ENCODE measurements at regions not wholly inside any gene's neighbourhood (a gene's known extent, or its start where the extent isn't known, plus 50 kb on each side); places are given as distances from the start of the nearest gene placed in this dataset.
"Not testable (repeated sequence)": the region's sequence is repeated elsewhere in the genome, so short reads cannot be mapped to it uniquely, and the experiment has no call there.

DNA sequence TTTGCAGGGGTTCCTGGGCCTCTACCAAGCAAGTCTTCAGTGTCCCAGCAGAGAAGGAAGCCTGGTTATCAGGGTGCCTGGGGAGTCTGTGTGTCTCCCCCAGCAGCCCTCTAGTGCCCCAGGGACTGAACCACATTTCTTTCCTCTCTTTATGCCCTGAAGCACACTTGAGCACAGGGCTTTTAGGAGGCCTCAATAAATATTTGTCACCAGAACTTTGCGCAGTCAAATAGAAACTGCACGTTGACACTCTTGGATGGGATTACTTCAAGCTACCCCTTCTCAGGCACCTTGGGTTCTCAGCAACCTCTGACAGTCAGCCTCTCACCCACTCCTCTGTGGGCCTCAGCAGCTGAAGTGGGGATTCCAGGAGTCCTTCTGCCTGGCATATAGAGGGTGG lies 226.6 kb upstream of the HES1 start:
- no peak for DNase-seq

DNA sequence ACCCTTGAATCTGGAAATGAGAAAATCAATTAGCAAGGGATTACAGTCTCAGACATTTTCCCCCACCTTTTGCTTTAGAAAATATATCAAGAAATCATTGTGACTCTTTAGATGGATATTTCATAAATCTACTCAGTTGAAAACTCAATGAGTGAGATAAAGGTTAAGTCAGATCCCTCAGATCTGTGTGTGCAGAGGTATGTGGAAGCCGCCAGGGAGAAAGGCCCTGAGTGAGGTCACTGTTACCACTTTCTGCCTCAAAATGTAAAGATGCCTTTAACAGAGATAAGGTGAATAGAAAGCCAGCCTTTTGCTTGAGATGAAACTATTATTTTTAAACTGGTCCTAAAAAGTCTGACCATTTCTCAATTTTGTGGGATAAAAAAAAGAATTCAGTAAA lies 225.6 kb upstream of the HES1 start:
- no peak for DNase-seq

DNA sequence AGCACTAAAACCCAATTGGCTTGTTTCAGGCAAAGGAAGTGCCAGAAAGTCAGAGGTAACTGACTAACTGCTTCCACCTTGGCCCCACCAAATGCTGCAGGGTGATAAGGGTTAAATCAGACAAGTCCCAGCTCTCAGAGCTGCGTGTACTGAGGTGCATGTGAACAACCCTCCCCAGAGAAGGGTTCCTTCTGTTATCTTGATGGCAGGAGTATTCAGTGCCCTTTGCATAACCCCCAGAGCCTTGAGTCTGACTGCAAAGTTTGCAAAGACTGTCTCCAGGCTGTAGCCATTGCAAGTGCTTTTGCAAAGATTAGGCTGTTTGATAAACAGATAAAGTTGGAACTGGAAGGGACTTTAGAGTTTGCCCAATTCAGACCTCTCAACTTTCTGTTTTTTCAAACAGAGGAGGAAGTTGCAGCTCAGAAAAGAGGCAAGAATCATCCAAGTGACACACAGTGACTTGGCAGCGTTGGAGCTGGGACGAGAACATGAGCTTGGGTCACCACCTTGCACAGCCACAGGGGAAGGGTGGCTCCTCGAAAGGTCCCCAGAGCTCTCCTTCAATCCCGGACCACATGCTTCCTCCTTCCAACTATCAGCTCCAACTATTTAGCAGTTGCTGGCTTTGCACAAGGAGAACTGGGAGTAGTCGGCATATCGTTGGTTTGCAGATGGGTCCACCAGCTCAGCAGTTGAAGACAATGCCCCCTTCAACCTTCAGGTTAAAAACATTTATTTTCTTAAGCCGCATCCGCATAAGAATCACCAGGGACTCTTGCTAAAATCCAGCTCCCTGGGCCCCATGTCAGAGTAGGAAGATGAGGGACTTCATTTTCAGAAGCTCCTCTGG lies 224.8 kb upstream of the HES1 start:
- DNase-seq: no peak

DNA sequence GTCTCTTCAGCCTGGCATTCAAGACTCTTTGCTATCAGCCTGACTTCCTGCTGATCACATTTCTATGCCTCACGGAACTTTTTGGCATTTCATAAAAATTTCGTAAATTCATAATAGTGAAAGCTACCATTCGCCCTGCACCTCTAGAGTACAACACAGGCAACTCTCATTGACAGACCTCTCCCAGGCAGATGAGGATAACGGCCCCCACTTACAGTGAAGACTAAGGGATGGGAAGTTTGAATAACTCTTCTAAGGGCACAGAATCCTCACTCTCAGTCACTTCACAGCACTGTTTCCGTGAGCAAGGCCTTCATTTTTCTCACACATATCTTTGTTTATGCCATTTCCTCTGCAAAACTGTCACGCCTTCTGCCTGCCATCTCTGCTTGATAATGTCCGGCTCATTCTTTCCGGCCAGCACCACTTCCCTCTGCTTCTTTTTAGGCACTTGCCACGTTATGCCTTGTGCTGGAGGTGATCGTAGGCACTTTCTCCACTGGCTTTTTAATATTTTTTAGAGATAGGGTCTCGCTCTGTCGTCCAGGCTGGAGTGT lies 224.1 kb upstream of the HES1 start:
- DNase-seq: no peak

DNA sequence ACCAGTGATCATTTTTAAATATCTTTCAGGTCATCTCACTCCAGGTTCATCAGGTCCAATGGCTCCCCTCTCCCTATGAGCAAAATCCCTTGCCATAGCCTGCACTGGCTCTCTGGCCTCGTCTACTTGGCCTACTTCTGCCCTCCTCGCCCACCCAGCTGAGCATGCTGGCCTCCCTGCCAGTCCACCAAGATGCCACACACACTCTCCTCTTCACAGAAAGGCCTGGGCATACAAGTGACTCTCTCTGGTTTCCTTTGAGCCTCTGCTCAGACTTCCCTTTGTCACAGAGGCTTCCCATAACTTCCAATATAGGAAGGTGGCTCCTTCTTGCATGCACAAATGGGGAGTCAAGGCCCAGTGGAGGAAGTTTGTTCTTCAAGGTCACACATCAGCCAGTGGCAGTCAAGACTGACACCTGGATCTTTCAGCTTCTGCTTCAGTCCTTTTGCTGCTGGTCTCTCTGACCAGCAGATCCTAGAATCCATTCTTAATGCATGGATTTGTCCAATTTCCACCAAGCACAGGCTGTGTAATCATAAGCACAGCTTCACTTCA lies 223.2 kb upstream of the HES1 start:
- no peak for DNase-seq

DNA sequence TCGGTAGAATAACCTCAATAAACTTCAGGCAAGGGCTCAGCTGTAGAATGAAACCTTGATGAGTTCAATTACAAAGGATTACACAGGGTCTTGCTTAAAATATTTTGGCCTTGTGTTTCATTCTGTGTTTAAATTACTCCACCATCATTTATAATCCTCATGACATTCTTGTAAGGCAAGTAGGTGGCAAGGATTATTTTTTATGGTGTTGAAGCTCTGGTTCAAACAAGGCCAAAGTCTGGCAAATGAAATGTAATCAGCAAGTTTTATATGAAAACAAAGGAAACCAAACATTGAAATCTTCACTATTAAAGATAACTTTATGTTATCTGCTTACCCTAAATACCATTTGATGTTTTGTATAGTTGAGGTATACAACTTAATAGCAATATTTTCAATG lies 221.3 kb upstream of the HES1 start:
- no peak for DNase-seq

DNA sequence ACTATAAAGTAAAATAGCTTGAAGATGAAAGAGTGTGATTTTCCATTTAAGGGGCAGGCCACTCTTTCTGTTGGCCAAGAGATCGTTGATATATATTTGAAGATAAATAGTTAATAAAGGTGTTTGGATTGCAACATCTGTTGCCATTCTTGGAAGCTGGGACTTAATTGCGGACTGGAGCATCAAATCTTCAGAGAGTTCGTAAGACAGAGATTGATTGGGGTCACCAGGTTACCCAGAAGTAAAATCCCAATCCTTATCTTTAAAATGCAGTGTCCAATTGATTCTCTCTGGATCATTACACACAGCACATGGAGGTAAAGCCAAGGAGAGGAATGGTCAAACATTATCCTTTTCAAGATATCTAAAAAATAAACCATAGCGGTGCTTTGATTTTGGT lies 220.8 kb upstream of the HES1 start:
- no peak for DNase-seq

DNA sequence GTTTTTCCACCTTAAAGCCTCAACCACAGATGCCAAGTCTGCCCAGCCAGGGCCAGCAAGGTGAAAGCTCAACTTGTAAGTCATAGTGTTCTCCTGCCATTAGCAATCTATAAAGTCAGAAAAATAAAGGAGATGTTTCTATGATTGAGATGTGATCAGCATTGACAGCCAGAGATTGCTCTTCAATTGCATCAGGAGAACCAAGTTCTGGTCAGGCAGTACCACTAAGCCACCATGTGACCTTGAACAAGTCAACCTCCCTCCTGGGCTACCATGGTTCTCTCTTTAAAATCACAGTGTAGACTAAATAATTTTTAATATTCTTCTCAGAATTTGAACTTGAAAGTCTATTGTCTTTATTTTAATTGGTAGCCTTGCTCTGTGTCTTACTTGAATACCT lies 220.3 kb upstream of the HES1 start:
- no peak for DNase-seq

DNA sequence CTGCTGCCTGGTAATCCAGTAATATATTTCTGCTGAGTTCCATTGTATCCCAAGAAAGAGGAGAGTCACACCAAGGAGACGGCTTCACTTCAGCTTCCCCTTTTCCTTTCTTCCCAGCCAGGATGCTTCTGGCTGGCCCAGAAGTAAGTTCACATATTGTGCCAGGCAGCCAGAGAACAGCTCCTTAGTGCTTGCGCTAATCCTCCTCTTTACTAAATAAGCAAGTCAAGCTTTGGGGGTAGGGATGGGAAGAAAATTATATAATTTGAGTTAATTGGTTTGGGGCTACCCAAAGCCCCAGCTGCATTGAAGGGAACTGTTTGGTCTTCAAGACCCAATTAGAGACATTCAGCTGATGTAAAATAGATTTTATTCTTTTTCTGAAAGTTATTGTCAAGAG lies 218.8 kb upstream of the HES1 start:
- no peak for DNase-seq

DNA sequence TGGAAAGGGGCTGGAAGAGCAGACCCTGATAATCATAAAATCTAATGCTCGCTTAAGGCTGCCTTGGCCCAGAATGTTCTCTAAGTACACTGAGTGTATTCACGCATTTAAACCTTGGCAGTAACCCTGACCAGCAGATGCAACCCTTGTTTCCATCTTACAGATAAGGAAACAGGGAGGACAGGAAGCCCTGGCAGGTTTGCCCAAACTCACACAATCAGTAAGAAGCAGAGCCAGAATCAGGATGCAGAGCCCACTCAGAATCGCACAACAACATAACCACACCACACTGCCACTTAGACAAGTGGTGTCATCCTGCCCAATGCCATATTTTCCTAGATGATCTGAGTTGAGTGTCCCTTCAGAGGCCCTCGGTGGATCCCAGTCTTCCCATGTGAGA lies 214.5 kb upstream of the HES1 start:
- no peak for DNase-seq

DNA sequence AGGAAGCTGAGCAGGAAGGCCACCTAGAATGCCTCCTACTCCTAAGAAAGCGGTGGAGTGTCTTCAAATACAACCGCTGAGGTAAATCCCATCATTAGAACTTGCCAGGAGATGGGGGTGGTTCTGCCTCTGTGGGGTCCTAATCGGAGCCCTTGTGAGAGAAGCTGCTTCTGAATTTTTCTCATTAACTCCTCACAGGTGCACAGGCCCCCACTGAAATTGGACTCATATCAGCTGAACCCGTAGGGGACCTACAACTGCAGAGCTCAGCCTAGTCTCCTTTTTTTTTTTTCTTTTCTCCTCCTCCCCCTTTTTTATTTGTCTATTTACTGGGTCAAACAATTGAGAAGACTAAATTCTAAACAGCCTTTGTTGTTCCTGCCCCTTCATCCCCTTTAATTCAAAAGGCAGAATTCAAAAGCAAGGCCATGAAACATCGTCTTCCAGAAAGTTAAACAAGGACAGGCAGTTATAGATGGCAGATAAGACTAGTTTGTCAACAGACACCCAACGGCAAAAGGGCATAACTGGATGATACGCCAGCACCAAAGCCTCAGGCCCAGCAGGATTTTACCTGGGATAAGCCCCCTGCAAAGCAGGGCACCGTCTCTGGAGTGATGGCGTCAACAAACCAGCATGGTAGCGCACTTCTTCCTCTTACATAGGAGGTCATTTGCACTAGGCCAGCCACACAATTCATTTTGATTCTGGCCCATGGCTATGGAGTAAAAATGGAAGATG lies 213.7 kb upstream of the HES1 start:
- DNase-seq: no peak

DNA sequence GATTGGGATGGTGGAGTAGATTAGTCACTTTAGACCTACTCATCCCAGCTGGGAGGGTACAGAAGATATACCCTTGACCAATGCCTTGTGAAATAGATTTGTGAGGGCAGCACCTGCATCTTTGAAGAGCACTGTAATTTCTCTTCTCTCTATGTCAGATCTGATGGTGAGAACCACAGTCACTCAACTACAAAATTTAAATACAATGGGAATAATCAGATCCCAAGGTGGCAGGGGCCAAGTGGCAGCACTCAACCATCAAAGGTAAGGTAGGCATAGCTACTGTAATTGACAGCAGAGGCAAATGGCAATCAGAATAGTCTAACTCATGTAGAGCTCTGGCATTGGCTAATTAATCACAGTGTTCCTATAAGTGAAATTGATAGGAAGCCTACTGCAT lies 212.0 kb upstream of the HES1 start:
- not testable (repeated sequence) for DNase-seq

DNA sequence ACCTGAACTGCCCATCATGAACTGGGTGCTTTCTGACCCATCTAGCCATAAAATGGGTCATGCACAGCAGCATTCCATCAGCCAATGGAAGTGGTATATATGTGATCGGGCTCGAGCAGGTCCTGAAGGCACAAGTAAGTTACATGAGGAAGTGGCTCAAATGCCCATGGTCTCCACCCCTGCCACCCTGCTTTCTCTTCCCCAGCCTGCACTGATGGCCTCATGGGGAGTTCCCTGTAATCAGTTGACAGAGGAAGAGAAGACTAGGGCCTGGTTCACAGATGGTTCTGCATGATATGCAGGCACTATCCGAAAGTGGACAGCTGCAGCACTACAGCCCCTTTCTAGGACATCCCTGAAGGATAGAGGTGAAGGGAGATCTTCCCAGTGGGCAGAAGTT lies 209.9 kb upstream of the HES1 start:
- peak; percentile 11 for DNase-seq

DNA sequence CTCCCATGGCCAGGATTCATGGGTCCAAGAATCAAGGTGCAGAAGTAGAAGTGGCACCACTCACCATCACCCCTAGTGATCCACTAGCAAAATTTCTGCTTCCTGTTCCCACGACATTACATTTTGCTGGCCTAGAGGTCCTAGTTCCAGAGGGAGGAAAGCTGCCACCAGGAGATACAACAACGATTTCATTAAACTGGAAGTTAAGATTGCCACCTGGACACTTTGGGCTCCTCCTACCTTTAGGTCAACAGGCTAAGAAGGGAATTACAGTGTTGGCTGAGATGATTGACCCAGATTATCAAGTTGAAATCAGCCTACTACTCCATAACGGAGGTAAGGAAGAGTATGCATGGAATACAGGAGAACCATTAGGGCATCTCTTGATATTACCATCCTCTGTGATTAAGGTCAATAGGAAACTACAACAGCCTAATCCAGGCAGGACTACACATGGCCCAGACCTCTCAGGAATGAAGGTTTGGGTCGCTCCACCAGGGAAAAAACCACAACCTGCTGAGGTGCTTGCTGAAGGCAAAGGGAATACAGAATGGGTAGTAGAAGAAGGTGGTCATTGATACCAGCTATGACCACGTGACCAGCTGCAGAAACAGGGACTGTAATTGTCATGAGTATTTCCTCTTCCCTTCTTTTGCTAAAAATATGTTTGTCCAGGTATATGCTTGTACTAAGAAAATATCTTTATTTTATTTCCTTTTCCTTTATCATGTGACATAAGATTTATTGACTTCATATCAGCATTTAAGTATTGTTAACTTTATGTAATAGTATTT lies 208.3 kb upstream of the HES1 start:
- not testable (repeated sequence) for DNase-seq

DNA sequence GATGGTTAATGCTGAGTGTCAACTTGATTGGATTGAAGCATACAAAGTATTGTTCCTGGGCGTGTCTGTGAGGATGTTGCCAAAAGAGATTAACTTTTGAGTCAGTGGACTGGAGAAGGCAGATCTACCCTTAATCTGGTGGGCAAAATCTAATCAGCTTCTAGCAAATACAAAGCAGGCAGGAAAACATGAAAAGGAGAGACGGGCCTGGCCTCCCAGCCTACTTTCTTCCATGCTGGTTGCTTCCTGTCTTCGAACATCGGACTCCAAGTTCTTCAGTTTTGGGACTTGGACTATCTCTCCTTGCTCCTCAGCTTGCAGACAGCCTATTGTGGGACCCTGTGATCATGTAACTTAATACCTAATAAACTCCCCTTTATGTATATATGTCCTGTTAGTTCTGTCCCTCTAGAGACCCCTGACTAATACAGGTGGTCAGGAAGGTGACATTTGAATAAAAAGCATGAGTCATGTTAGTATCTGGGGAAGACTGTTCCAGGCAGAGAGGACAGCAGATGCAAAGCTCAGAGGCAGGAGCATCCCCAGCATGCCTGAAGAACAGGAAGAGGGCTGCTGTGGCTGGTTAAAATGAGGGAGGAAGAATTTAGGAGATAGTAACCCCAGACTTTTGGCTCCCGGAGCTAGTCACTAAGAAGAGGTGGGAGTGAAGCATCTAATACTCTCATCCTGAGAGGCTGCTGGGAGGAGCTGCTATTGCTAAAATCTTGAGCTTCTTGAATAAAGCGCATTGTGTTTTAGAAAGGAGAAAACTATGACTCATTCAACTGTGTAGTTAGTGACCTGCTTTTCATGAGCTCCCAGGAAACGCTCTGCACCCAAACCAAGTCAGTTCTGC lies 207.4 kb upstream of the HES1 start:
- no peak for DNase-seq

DNA sequence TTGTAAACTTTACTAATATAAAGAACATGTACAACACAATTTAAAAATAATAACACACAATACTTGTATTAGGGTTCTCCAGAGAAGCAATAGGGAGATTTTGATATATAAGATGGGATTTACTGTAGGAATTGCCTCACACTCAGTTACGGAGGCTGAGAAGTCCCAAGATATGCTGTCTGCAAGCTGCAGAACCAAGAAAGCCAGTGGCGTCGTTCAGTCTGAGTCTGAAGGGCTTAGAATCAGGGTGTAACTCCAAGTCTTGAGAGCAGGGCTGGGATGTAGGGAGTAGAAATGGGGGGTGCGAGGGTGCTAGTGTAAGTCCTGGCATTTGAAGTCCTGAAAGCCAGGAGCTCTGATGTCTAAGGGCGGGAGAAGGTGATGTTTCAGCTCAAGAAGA lies 206.6 kb upstream of the HES1 start:
- no peak for DNase-seq

DNA sequence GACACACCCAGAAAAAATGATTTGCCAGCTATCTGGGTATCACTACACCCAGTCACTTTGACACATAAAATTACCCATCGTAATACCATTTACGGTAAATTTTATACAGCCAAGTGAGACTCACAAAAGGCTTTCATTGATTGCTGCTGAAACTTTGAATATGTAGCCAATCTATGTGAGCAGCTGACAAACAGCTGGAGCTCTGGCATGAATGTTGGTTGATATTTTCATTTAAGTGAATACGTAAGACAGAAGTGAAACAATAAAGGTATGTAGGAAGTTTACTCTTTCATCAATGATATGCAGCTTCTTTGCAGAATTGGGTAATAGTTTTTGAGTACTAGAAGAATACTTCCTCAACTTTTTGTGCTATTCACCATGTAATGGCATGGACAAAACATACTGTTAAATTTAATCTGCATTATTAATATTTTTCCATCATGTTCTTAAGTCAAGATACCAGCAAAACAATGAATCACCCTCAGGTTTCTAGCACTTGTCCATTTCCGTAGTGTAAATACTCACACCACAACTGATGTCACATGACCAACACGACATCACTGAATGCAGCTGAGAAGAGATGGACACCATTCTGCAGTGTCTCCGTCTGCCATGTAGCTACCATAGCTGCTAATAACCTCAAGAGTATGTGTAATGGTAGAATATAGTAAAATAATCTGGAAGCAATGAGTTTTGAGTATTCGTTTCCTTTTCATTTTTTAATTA lies 205.9 kb upstream of the HES1 start:
- no peak for DNase-seq

DNA sequence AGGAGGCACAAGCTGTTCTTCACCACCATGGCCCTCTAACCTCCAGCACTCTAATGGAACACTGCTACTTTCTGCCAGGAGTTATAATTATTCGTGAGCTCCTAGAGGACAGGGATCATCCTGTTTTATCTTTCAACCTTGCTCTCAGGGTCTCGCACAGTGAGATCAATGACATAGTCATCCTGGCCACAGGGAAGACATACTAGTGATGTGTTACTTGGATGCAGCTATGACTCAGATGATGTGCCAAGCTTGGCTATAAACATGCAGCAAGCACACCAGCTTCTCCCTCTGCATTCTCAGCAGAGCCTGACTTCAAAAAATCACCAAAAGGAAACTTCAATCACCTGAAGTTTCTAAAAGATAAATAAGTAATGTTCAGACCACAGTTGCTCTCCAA lies 203.8 kb upstream of the HES1 start:
- DNase-seq: no peak

DNA sequence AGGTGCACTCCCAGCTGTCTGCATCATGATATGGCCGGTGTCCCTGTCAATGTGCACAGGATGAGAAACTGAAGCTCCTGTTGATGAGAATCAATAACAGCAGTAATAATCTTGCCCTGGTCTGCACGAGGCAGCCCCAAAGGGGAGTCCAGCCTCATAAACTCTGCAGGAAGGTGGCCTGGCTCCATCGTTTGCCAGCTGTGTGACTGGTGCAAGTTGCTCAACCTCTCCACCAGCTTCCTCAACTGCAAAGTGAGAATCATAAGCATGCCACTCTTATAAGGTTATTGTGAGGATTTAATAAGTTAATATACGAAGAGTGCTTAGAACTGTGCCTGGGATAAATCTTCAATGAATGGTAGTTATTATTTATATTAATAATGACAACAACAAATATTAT lies 203.4 kb upstream of the HES1 start:
- no peak for DNase-seq

DNA sequence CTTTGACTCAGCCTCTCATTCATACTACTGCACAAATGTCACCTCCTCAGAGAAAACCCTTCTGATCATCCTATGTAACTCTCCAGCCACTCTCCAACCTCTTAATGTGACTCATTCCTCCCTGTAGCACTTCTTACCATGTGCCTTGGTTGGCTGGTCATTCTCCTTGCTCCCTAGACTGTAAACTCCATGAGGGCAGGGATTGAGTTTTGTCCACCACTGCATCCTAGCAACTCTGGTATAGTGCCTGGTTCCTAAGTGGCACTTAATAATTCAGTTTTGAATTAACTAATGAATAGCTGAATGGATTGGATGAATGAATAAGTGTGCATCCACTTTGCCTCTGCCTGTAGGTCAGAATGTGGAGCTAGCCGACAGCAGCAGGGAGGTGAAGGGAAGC lies 202.5 kb upstream of the HES1 start:
- DNase-seq: no peak

DNA sequence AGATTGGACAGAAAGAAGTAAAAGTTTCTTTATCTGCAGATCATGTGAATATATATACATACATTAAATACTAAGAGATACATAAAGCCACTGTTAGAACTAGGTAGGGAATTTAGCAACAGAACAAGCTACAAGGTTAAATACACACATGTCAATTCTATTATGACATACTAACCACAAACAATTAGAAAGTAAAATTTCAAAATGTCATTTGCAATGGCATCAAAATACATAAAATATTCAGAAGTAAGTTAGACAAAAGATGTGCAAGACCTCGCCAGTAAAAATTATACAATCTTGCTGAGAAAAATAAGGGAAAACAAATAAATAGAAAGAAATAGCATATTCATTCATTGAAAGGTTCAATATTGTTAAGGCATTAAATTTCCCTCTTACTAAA lies 200.0 kb upstream of the HES1 start:
- no peak for DNase-seq

Data from CD4-positive, alpha-beta T cell treated with Interleukin-17A for 1 hour (primary cell).